ENCODE measurements at regions not wholly inside any gene's neighbourhood (a gene's known extent, or its start where the extent isn't known, plus 50 kb on each side); places are given as distances from the start of the nearest gene placed in this dataset.

GRCh38 chr1:216847397-216848036 lies 124.3 kb upstream of the ESRRG start:
- POLR2A ChIA-PET, result no interaction called here
- TF ChIP-seq CTCF (IDR thresholded peaks at IDR 0.05), result no peak
- H3K4me3 Mint-ChIP-seq, result no peak overlapping the region
- H3K27ac Mint-ChIP-seq, result no peak overlapping the region
- H3K27me3 Mint-ChIP-seq, result no peaks in the 10 kb centered on the region
- ATAC-seq (no peak), DNase-seq (no peak)
- intact Hi-C loops (cut with micrococcal nuclease), result no loop called here
- CTCF ChIA-PET, result no interaction called here
- no peaks in the 10 kb centered on the region for H3K4me1 Mint-ChIP-seq (ENCODE audit: low read depth)
- H3K36me3 Mint-ChIP-seq (ENCODE audit: low read depth), result no peaks in the 10 kb centered on the region
- H3K9me3 Mint-ChIP-seq, result no peaks in the 10 kb centered on the region

GRCh38 chr1:216846339-216846738 lies 123.1 kb upstream of the ESRRG start:
- Mint-ChIP-seq H3K36me3 (ENCODE audit: low read depth) (no peaks in the 10 kb centered on the region), H3K27me3 (no peaks in the 10 kb centered on the region)
- DNase-seq, result no peak

GRCh38 chr1:216843409-216843808 lies 120.2 kb upstream of the ESRRG start:
- DNase-seq (no peak), ATAC-seq (no peak)
- Mint-ChIP-seq H3K4me1 (ENCODE audit: low read depth) (no peaks in the 10 kb centered on the region), H3K27ac (no peak overlapping the region), H3K4me3 (no peak overlapping the region), H3K36me3 (ENCODE audit: low read depth) (no peaks in the 10 kb centered on the region), H3K27me3 (no peaks in the 10 kb centered on the region), H3K9me3 (no peaks in the 10 kb centered on the region)
- POLR2A ChIA-PET, result no interaction called here
- CTCF ChIA-PET, result no interaction called here
- intact Hi-C loops (cut with micrococcal nuclease), result no loop called here
- TF ChIP-seq CTCF (IDR thresholded peaks at IDR 0.05), result no peak

More at GRCh38 chr1:216846339-216846738, 123.1 kb upstream of the ESRRG start:
- H3K4me1 Mint-ChIP-seq (ENCODE audit: low read depth), result no peaks in the 10 kb centered on the region
- no peak overlapping the region for H3K4me3 Mint-ChIP-seq
- H3K27ac Mint-ChIP-seq, result no peak overlapping the region
- no peak for ATAC-seq
- ChIA-PET CTCF (no interaction called here), POLR2A (no interaction called here)
- no peaks in the 10 kb centered on the region for H3K9me3 Mint-ChIP-seq
- no peak for TF ChIP-seq CTCF (IDR thresholded peaks at IDR 0.05)
- intact Hi-C loops (cut with micrococcal nuclease), result no loop called here

GRCh38 chr1:216841165-216841564 lies 117.9 kb upstream of the ESRRG start:
- ChIA-PET POLR2A (no interaction called here), CTCF (no interaction called here)
- intact Hi-C loops (cut with micrococcal nuclease), result no loop called here
- Mint-ChIP-seq H3K4me3 (no peak overlapping the region), H3K27me3 (no peaks in the 10 kb centered on the region), H3K36me3 (ENCODE audit: low read depth) (no peaks in the 10 kb centered on the region), H3K9me3 (peaks cover 5% of the 10 kb centered on the region), H3K4me1 (ENCODE audit: low read depth) (no peaks in the 10 kb centered on the region), H3K27ac (no peak overlapping the region)
- no peak for TF ChIP-seq CTCF (IDR thresholded peaks at IDR 0.05)
- ATAC-seq, result no peak
- no peak for DNase-seq

GRCh38 chr1:216836316-216836715 lies 113.1 kb upstream of the ESRRG start:
- Mint-ChIP-seq H3K9me3 (peaks cover 5% of the 10 kb centered on the region), H3K4me1 (ENCODE audit: low read depth) (no peaks in the 10 kb centered on the region), H3K27me3 (no peaks in the 10 kb centered on the region), H3K36me3 (ENCODE audit: low read depth) (no peaks in the 10 kb centered on the region), H3K4me3 (no peak overlapping the region), H3K27ac (no peak overlapping the region)
- DNase-seq, result no peak
- no peak for TF ChIP-seq CTCF (IDR thresholded peaks at IDR 0.05)
- intact Hi-C loops (cut with micrococcal nuclease), result no loop called here
- POLR2A ChIA-PET, result no interaction called here
- ATAC-seq, result no peak
- CTCF ChIA-PET, result no interaction called here
